GM12891 (cell line): ENCODE measurements at regions not wholly inside any gene's neighbourhood (a gene's known extent, or its start where the extent isn't known, plus 50 kb on each side); places are given as distances from the start of the nearest gene placed in this dataset.

Experiments used
- DNase-seq: peaks from one replicate; pipeline ENCODE4 v3.0.0; 2011; ENCODE audit warnings: low spot score; ENCODE audit not compliant: insufficient read length
- FAIRE-seq: peaks from 2 replicates; lab custom pipeline; 2011; peaks lifted over from hg19 to GRCh38; lab: Jason Lieb, UNC
- PAX5 ChIP-seq: IDR thresholded peaks from 2 replicates; pipeline ENCODE4 v1.6.1; 2011; ENCODE audit warnings: low read length, moderate library complexity, mild to moderate bottlenecking; ENCODE audit not compliant: insufficient read depth, severe bottlenecking
- POLR2A ChIP-seq: IDR thresholded peaks from 2 replicates; pipeline ENCODE4 v1.6.1; 2011; ENCODE audit warnings: low read depth, low read length, control low read depth
- POLR2AphosphoS5 ChIP-seq: IDR thresholded peaks from 2 replicates; pipeline ENCODE4 v1.6.1; 2011; ENCODE audit warnings: low read depth, low read length, control low read depth
- POU2F2 ChIP-seq: IDR thresholded peaks from 2 replicates; pipeline ENCODE4 v1.6.1; 2011; ENCODE audit warnings: low read depth, mild to moderate bottlenecking, control low read depth, low read length, moderate library complexity
- SPI1 ChIP-seq: IDR thresholded peaks from 2 replicates; pipeline ENCODE4 v1.6.1; 2011; ENCODE audit warnings: low read depth, low read length, control low read depth
- TAF1 ChIP-seq: IDR thresholded peaks from 2 replicates; pipeline ENCODE4 v1.6.1; 2011; ENCODE audit warnings: low read depth, low read length, control low read depth

GRCh38 chr12:90510948-90511347 is 444.0 kb downstream of the CCER1 start:
- FAIRE-seq (no peak), DNase-seq (no peak)
- TF ChIP-seq PAX5 (no peak), TAF1 (no peak), POLR2AphosphoS5 (no peak), POU2F2 (no peak), SPI1 (no peak), POLR2A (no peak)

- FAIRE-seq, result no peak
- TF ChIP-seq SPI1 (no peak), POLR2A (no peak), PAX5 (no peak), POLR2AphosphoS5 (no peak), TAF1 (no peak), POU2F2 (no peak)
- DNase-seq, result no peak
Measured at GRCh38 chr12:90504806-90505205, 450.2 kb downstream of the CCER1 start.

- no peak for TF ChIP-seq TAF1
- TF ChIP-seq POLR2AphosphoS5, result no peak
- no peak for TF ChIP-seq PAX5
- no peak for TF ChIP-seq POU2F2
- no peak for TF ChIP-seq POLR2A
- no peak for TF ChIP-seq SPI1
- FAIRE-seq, result no peak
- DNase-seq, result no peak
Measured at GRCh38 chr12:90502070-90502469, 452.9 kb downstream of the CCER1 start.

- no peak for TF ChIP-seq SPI1
- no peak for TF ChIP-seq POU2F2
- no peak for TF ChIP-seq POLR2AphosphoS5
- no peak for TF ChIP-seq TAF1
- no peak for TF ChIP-seq PAX5
- TF ChIP-seq POLR2A, result no peak
- no peak for DNase-seq
- FAIRE-seq, result no peak
Measured at GRCh38 chr12:90501412-90501811, 453.6 kb downstream of the CCER1 start.

GRCh38 chr12:90499795-90500194 is 455.2 kb downstream of the CCER1 start:
- TF ChIP-seq TAF1 (no peak), SPI1 (no peak), POU2F2 (no peak), POLR2AphosphoS5 (no peak), PAX5 (no peak), POLR2A (no peak)
- FAIRE-seq (no peak), DNase-seq (no peak)

- DNase-seq (no peak), FAIRE-seq (no peak)
- TF ChIP-seq POLR2AphosphoS5 (no peak), SPI1 (no peak), POU2F2 (no peak), POLR2A (no peak), TAF1 (no peak), PAX5 (no peak)
Measured at GRCh38 chr12:90497923-90498545, 456.9 kb downstream of the CCER1 start.

GRCh38 chr12:90490355-90490754 is 464.6 kb downstream of the CCER1 start:
- DNase-seq (no peak), FAIRE-seq (no peak)
- no peak for TF ChIP-seq POU2F2
- TF ChIP-seq PAX5, result no peak
- TF ChIP-seq SPI1, result no peak
- TF ChIP-seq POLR2AphosphoS5, result no peak
- TF ChIP-seq TAF1, result no peak
- no peak for TF ChIP-seq POLR2A

GRCh38 chr12:90489141-90489540 is 465.8 kb downstream of the CCER1 start:
- no peak for TF ChIP-seq TAF1
- FAIRE-seq (no peak), DNase-seq (no peak)

- DNase-seq (no peak), FAIRE-seq (no peak)
- TF ChIP-seq TAF1 (no peak), POLR2AphosphoS5 (no peak), POLR2A (no peak), PAX5 (no peak), SPI1 (no peak), POU2F2 (no peak)
Measured at GRCh38 chr12:90485560-90485959, 469.4 kb downstream of the CCER1 start.

- no peak for TF ChIP-seq POLR2A
- TF ChIP-seq POLR2AphosphoS5, result no peak
- TF ChIP-seq PAX5, result no peak
- TF ChIP-seq POU2F2, result no peak
- no peak for TF ChIP-seq TAF1
- no peak for TF ChIP-seq SPI1
- DNase-seq (no peak), FAIRE-seq (no peak)
Measured at GRCh38 chr12:90484094-90484493, 470.9 kb downstream of the CCER1 start.

- TF ChIP-seq SPI1, result no peak
- no peak for TF ChIP-seq POU2F2
- no peak for TF ChIP-seq PAX5
- DNase-seq (no peak), FAIRE-seq (no peak)
Measured at GRCh38 chr12:90481748-90482147, 473.2 kb downstream of the CCER1 start.
